PFSK-1 (cell line): ENCODE measurements at regions not wholly inside any gene's neighbourhood (a gene's known extent, or its start where the extent isn't known, plus 50 kb on each side); places are given as distances from the start of the nearest gene placed in this dataset.

ENCODE experiments used
- FOXP2 ChIP-seq: optimal IDR thresholded peaks from 2 replicates; pipeline ENCODE3; 2011; ENCODE audit warnings: borderline replicate concordance, control low read depth, inconsistent platforms; ENCODE audit not compliant: insufficient read depth; ENCODE audit errors: extremely low read length, extremely low read depth
- POLR2AphosphoS5 ChIP-seq: IDR thresholded peaks from 2 replicates; pipeline ENCODE4 v1.6.1; 2012; ENCODE audit warnings: low read depth, mild to moderate bottlenecking, control low read depth, low read length, moderate library complexity
- SIN3A ChIP-seq: IDR thresholded peaks from 2 replicates; pipeline ENCODE4 v1.6.1; 2012; ENCODE audit warnings: mild to moderate bottlenecking, low read length, moderate library complexity, borderline replicate concordance; ENCODE audit not compliant: insufficient read depth
- TAF1 ChIP-seq: IDR thresholded peaks from 2 replicates; pipeline ENCODE4 v1.6.1; 2012; ENCODE audit warnings: low read length, control low read depth, borderline replicate concordance; ENCODE audit not compliant: insufficient read depth
- TF ChIP-seq, protein P1 (sequence below), 2 experiments: IDR thresholded peaks; 2 replicates each; pipeline versions ENCODE4 v1.6.1 to v1.8.0; 2011 to 2012; ENCODE audit warnings: low read depth in 2 of 2, low read length in 2 of 2, control low read depth in 1 of 2, inconsistent platforms in 1 of 2, mild to moderate bottlenecking in 1 of 2, moderate library complexity in 1 of 2; ENCODE audit not compliant: insufficient read depth in 1 of 2

DNA sequence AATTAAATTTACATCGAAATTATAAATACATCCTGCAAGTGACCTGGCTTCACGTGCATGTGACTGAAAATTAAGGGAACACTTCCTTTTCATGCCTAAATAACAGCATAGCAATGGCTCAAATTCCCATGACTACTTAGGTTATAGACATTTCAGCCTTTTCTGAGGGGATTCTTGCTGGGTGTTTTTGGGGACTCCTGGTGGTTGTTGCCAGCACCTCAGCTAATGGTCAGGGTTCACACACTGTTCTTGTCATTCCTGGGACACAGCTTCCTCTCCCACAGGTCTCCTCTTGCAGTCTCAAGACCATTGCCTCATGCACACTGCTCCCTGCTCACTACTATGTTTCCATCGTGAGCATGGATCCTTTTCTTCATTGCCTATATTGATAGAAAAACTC is 148.9 kb upstream of the GLI3 start:
- TF ChIP-seq TAF1 (no peak), SIN3A (no peak), FOXP2 (no peak), POLR2AphosphoS5 (no peak)
- TF ChIP-seq, protein P1, sequence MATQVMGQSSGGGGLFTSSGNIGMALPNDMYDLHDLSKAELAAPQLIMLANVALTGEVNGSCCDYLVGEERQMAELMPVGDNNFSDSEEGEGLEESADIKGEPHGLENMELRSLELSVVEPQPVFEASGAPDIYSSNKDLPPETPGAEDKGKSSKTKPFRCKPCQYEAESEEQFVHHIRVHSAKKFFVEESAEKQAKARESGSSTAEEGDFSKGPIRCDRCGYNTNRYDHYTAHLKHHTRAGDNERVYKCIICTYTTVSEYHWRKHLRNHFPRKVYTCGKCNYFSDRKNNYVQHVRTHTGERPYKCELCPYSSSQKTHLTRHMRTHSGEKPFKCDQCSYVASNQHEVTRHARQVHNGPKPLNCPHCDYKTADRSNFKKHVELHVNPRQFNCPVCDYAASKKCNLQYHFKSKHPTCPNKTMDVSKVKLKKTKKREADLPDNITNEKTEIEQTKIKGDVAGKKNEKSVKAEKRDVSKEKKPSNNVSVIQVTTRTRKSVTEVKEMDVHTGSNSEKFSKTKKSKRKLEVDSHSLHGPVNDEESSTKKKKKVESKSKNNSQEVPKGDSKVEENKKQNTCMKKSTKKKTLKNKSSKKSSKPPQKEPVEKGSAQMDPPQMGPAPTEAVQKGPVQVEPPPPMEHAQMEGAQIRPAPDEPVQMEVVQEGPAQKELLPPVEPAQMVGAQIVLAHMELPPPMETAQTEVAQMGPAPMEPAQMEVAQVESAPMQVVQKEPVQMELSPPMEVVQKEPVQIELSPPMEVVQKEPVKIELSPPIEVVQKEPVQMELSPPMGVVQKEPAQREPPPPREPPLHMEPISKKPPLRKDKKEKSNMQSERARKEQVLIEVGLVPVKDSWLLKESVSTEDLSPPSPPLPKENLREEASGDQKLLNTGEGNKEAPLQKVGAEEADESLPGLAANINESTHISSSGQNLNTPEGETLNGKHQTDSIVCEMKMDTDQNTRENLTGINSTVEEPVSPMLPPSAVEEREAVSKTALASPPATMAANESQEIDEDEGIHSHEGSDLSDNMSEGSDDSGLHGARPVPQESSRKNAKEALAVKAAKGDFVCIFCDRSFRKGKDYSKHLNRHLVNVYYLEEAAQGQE (IDR thresholded peaks at IDR 0.05; ENCODE audit: insufficient read depth in 1 of 2, low read depth in 2 of 2, low read length in 2 of 2), result no peak

DNA sequence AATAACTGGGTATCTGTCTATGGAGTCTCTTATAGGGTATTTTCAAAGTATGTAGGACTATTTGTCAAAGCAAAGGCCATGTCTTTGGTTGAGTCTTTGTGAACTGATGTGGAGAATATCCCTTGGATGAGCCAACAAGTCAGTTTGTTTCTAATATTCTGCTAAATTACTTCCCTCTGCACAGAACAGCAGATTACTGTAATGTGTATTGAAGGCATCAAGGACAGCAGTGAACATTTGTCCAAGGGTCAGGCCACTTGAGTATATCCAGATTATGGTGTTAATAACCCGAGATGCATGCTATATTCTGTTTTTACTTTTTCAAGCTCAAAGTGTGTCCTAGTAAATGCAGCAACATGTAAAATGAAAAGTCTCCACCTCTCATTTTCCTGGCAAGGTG is 144.2 kb upstream of the GLI3 start:
- TF ChIP-seq FOXP2 (no peak), POLR2AphosphoS5 (no peak), SIN3A (no peak)
- TF ChIP-seq, protein P1 (IDR thresholded peaks at IDR 0.05; ENCODE audit: insufficient read depth in 1 of 2, low read depth in 2 of 2, low read length in 2 of 2), result no peak

DNA sequence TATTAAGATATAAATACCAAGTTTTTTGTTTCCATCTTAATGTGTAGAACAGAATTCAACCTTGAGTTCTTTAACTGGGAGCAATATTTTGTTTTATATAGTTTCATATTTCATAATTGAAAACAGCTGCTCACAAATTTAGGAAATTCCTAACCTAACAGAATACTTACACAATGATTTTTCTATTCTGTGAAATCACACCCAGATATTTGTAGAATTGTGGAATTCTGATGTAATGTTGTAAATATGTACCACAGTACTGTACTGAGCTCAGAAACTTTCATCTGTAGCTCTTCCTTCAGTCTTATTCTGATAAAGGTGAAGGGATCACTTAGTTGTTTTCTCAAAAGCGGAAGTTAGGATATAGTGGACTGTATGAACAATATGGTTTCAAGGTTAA is 143.4 kb upstream of the GLI3 start:
- no peak for TF ChIP-seq FOXP2
- no peak for TF ChIP-seq SIN3A
- TF ChIP-seq, protein P1 (IDR thresholded peaks at IDR 0.05; ENCODE audit: insufficient read depth in 1 of 2, low read depth in 2 of 2, low read length in 2 of 2), result no peak

DNA sequence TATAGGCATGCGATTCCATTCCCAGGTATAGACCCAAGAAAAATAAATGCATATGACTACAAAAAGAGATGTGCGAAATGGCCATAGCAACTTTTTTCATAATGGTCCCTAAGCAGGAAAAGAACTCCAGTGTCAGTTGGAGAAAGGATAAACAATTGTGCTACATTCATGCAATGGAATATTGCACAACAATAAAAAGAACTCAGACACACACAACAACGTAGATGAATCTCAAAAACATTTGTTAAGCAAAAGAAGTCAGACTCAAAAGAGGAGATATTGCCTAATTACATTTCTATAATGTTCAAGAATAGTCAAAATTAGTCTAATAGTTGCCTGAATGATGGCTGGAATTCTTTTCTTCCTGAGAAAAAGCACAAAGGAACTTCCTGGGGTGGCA is 141.1 kb upstream of the GLI3 start:
- no peak for TF ChIP-seq TAF1
- no peak for TF ChIP-seq POLR2AphosphoS5
- no peak for TF ChIP-seq FOXP2
- TF ChIP-seq, protein P1 (IDR thresholded peaks at IDR 0.05; ENCODE audit: insufficient read depth in 1 of 2, low read depth in 2 of 2, low read length in 2 of 2), result no peak
- TF ChIP-seq SIN3A, result no peak

DNA sequence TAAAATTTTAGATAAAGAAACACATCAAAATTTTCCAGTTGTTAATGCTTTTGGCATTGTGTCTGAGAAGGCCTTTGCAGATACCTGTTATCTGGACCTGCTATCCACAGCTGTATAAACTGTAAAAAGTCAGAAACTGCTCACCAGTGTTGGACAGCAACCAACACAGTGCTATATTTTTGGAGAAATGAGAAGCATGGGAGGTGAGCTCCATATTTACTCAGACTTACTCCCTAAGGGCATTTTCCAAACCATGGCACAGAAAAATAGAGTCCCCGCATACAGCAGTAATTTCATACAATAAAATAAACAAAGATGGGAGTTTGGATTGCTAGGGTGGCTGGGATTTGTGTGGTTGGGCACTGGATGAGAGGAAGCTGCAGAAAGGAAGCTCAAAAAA is 136.3 kb upstream of the GLI3 start:
- TF ChIP-seq POLR2AphosphoS5, result no peak
- no peak for TF ChIP-seq TAF1
- no peak for TF ChIP-seq SIN3A
- TF ChIP-seq, protein P1 (IDR thresholded peaks at IDR 0.05; ENCODE audit: insufficient read depth in 1 of 2, low read depth in 2 of 2, low read length in 2 of 2), result peak; percentile 60 to 86; a peak in 3 of 4 replicates
